SK-N-MC (cell line): ENCODE measurements at regions not wholly inside any gene's neighbourhood (a gene's known extent, or its start where the extent isn't known, plus 50 kb on each side); places are given as distances from the start of the nearest gene placed in this dataset.

Experiments used
- EZH2 ChIP-seq: fragments of 200-600 bp; sonication (generic); IDR thresholded peaks from one replicate; pipeline ENCODE4 v1.6.1; 2017; ENCODE audit warnings: antibody characterized with exemption
- POLR2AphosphoS5 ChIP-seq: IDR thresholded peaks from 2 replicates; pipeline ENCODE4 v1.6.1; 2012; ENCODE audit warnings: mild to moderate bottlenecking, low read depth, low read length, borderline replicate concordance

- no peak for TF ChIP-seq EZH2
- no peak for TF ChIP-seq POLR2AphosphoS5
These were observed 591.3 kb downstream of the FAM133A start for GRCh38 chrX:94265323-94265722.
